Breast epithelium (tissue), 4 donors: ENCODE measurements at regions not wholly inside any gene's neighbourhood (a gene's known extent, or its start where the extent isn't known, plus 50 kb on each side); places are given as distances from the start of the nearest gene placed in this dataset.

Experiments
- DNase-seq, 2 donors: peaks; one replicate each; pipeline ENCODE4 v3.0.0-alpha.2; 2019; ENCODE audit warnings: low spot score in 2 of 2
- H3K27ac ChIP-seq, 2 donors: fragments of 200-600 bp; sonication (generic) in 1 of 2; one replicate each; pipeline ENCODE4 v1.5.1; 2016 to 2019; ENCODE audit warnings: mild to moderate bottlenecking in 1 of 2
- H3K27me3 ChIP-seq, 2 donors: fragments of 200-600 bp; sonication (generic) in 1 of 2; one replicate each; pipeline versions ENCODE4 v1.5.1 to v1.6.0; 2017 to 2019; ENCODE audit warnings: control low read depth in 1 of 2, mild to moderate bottlenecking in 1 of 2
- H3K36me3 ChIP-seq: fragments of 200-600 bp; one replicate; pipeline ENCODE4 v1.5.1; 2019
- H3K4me1 ChIP-seq, 2 donors: fragments of 200-600 bp; sonication (generic); one replicate each; pipeline ENCODE4 v1.5.1; 2016 to 2019; ENCODE audit warnings: control low read depth in 1 of 2
- H3K4me3 ChIP-seq, 3 donors: fragments of 200-600 bp; sonication (generic); 1 replicate in 2 of 3; 2 replicates in 1 of 3; pipeline ENCODE4 v1.5.1; 2016 to 2019; ENCODE audit warnings: mild to moderate bottlenecking in 3 of 3, moderate library complexity in 2 of 3
- H3K9me3 ChIP-seq, 2 donors: fragments of 200-600 bp; sonication (generic) in 1 of 2; one replicate each; pipeline ENCODE4 v1.5.1; 2016 to 2019; ENCODE audit warnings: control low read depth in 1 of 2
- POLR2A ChIP-seq: fragments of 450-650 bp; IDR thresholded peaks from one replicate; pipeline ENCODE4 v1.6.1; 2016; ENCODE audit warnings: antibody characterized with exemption, mild to moderate bottlenecking, moderate library complexity
- POLR2AphosphoS5 ChIP-seq, 3 donors: sonication (generic); formaldehyde crosslinking; IDR thresholded peaks; one replicate each; pipeline ENCODE4 v1.6.1; 2017; ENCODE audit warnings: antibody characterized with exemption in 3 of 3
- intact Hi-C: fragments of 100-400 bp; cut with DNase I; formaldehyde crosslinking; loops from one replicate; pipeline ENCODE4 v1.15.1; 2023; ENCODE audit warnings: low total_unique reads
- TF ChIP-seq, protein P1 (sequence below), 3 donors: fragments of 450-650 bp; IDR thresholded peaks; one replicate each; pipeline ENCODE4 v1.5.1; 2016 to 2017; ENCODE audit warnings: antibody characterized with exemption in 3 of 3, mild to moderate bottlenecking in 3 of 3, moderate library complexity in 3 of 3

DNA sequence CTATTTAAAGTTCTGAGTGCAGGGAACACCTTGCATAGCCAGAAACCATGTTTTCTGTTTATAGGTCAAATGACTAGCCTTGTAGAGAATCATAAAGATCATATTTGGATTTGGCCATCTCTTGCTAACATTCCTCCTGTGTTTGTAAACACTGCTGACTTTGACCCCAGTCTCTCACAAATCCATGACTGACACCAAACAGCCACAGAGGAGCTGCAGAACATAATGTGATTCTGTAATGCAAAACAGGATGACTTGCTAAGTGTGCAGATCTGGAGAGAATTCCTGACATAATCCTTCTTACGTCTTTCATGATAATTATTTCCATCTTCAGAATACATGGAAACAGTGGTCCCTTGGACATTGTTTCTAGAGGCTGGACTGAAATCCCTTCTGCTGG lies 211.8 kb downstream of the BMP4 start:
- no peak for TF ChIP-seq POLR2A
- TF ChIP-seq, protein P1, sequence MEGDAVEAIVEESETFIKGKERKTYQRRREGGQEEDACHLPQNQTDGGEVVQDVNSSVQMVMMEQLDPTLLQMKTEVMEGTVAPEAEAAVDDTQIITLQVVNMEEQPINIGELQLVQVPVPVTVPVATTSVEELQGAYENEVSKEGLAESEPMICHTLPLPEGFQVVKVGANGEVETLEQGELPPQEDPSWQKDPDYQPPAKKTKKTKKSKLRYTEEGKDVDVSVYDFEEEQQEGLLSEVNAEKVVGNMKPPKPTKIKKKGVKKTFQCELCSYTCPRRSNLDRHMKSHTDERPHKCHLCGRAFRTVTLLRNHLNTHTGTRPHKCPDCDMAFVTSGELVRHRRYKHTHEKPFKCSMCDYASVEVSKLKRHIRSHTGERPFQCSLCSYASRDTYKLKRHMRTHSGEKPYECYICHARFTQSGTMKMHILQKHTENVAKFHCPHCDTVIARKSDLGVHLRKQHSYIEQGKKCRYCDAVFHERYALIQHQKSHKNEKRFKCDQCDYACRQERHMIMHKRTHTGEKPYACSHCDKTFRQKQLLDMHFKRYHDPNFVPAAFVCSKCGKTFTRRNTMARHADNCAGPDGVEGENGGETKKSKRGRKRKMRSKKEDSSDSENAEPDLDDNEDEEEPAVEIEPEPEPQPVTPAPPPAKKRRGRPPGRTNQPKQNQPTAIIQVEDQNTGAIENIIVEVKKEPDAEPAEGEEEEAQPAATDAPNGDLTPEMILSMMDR (IDR thresholded peaks at IDR 0.05) = no peak
- no peak for TF ChIP-seq POLR2AphosphoS5 (IDR thresholded peaks at IDR 0.05)
- H3K36me3 ChIP-seq = no peaks in the 10 kb centered on the region

DNA sequence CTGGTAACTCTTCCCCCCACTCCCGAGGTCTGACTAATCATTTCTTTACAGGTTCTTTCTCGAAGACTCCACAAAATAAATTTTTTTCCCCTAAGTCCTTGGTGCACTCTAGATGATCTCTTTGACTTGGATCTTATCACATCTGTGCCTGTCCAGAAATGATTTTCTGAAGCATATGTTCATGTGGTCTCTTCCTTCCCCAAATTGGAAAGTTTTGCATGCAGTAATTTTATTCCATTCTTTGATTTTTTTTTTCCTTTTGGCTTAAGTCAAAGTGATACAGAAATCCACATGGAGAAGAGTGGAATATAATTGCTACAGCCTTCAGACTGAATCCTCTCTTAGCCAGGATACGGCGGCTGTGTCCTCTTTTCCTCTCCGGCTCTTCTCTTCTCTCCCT lies 213.3 kb downstream of the BMP4 start:
- intact Hi-C loops = no loop called here
- Histone ChIP-seq H3K27ac (no peak overlapping the region), H3K27me3 (no peaks in the 10 kb centered on the region), H3K36me3 (no peaks in the 10 kb centered on the region), H3K4me3 (no peak overlapping the region), H3K4me1 (no peaks in the 10 kb centered on the region), H3K9me3 (no peaks in the 10 kb centered on the region)
- no peak for DNase-seq
- no peak for TF ChIP-seq POLR2A

More for the DNA sequence above, 211.8 kb downstream of the BMP4 start:
- Histone ChIP-seq H3K27me3 (no peaks in the 10 kb centered on the region), H3K9me3 (no peaks in the 10 kb centered on the region), H3K4me1 (no peaks in the 10 kb centered on the region), H3K4me3 (no peak overlapping the region), H3K27ac (no peak overlapping the region)
- DNase-seq = no peak
- intact Hi-C loops = no loop called here

DNA sequence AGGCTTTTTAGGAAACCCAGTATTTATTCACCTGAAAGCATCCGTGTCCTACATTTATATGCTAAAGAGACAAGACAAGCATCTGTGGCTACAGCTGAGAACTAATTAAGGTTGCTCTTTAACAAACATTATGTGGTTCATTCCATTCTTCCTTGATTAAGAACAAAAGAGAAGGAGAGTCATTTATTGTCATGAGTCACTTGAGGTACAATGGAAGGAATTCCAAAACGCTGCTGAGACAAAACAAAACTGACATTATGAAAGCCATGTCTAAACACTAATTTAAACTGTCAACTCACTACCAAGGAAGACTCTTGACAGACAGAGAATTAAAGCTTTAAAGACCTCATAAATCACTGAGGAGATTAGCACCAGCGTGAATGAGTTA lies 214.4 kb downstream of the BMP4 start:
- Histone ChIP-seq H3K9me3 (no peaks in the 10 kb centered on the region), H3K4me1 (no peaks in the 10 kb centered on the region), H3K36me3 (no peaks in the 10 kb centered on the region), H3K27me3 (no peaks in the 10 kb centered on the region), H3K27ac (no peak overlapping the region), H3K4me3 (no peak overlapping the region)
- intact Hi-C loops = no loop called here
- no peak for TF ChIP-seq POLR2A
- TF ChIP-seq POLR2AphosphoS5 (IDR thresholded peaks at IDR 0.05) = no peak
- TF ChIP-seq, protein P1 (IDR thresholded peaks at IDR 0.05) = no peak
- no peak for DNase-seq

DNA sequence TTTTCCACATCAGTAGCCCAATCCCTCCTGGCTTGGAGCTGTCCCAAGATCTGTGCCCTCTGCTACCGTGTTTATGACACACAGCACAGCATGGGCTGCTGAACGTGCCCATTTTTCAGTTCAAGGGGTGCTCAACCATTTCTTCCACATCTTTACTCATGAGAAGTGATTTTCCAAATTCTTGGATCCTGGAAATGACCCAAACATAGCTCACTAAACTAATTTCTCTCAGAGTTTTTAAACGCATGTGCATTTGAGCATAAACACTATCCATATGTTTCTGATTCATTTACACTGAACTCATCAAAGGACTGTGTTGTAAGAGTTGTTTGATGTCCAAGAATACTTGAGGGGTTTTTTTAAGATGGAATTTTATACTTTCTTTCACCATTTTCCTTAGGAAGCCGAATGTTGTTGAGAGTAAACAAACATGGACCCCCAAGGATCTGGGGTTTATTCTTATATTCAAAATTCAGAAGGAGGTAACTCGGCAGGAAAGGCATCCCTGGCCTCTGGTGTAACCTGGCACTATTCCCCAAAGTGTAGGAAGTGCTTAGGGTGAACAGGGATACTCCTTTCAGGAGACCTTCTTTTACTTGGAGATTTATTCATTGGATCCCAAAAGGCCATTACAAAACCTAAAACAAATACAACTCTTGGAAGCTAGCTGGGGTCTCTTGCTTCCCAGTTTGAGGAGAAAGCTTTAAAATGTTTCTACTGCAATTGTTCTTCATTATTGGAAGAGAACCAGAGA lies 215.0 kb downstream of the BMP4 start:
- no peak overlapping the region for H3K4me3 ChIP-seq
- H3K27ac ChIP-seq = no peak overlapping the region
- H3K36me3 ChIP-seq = no peaks in the 10 kb centered on the region
- intact Hi-C loops = no loop called here
- no peak for TF ChIP-seq POLR2AphosphoS5 (IDR thresholded peaks at IDR 0.05)
- TF ChIP-seq, protein P1 (IDR thresholded peaks at IDR 0.05) = no peak
- no peak for TF ChIP-seq POLR2A
- DNase-seq = no peak
- no peaks in the 10 kb centered on the region for H3K27me3 ChIP-seq
- no peaks in the 10 kb centered on the region for H3K4me1 ChIP-seq
- H3K9me3 ChIP-seq = no peaks in the 10 kb centered on the region

DNA sequence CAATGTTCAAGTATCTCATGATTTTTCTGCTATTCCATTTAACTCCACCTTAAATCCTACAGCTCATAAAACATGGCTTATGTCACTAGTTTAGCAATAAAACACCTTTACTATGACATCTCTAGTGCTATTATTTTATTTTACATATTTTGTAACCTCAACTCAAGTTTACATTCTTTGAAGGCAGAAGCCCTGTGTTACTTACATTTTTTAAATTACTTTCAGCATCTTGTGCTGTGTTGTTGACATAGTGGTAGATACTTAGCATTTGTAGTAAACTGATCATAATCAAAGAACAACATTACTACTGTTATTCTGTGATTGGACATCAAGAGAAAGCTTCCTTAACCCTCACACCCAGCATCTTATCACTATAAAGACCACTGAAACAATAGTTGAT lies 216.1 kb downstream of the BMP4 start:
- intact Hi-C loops = no loop called here
- no peak for DNase-seq
- TF ChIP-seq POLR2A (no peak), POLR2AphosphoS5 (IDR thresholded peaks at IDR 0.05) (no peak)
- TF ChIP-seq, protein P1 (IDR thresholded peaks at IDR 0.05) = no peak

DNA sequence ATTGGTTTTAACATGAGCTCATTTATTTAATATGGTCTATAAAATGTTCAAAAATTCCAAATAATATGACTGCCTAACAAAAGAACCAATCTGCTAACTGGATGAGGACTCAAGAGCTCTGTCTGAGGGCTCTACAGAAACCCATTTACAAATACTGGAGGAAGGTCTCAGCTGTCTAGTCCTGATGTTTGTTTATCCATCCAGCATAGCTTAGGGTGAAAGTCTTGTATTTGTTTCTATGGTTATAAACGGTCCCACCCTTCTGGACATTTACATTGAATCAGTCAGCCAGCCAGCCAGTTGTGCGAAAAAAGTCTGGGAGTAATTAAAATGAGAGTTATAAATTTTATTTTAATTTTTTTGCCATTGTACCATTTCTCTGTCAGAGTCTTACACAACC lies 220.7 kb downstream of the BMP4 start:
- Histone ChIP-seq H3K4me3 (no peak overlapping the region), H3K27me3 (no peaks in the 10 kb centered on the region), H3K9me3 (no peaks in the 10 kb centered on the region), H3K4me1 (no peaks in the 10 kb centered on the region), H3K36me3 (no peaks in the 10 kb centered on the region), H3K27ac (no peak overlapping the region)
- TF ChIP-seq POLR2AphosphoS5 (IDR thresholded peaks at IDR 0.05) (no peak), POLR2A (no peak)
- TF ChIP-seq, protein P1 (IDR thresholded peaks at IDR 0.05) = no peak
- intact Hi-C loops = no loop called here
- no peak for DNase-seq

More for the DNA sequence above, 216.1 kb downstream of the BMP4 start:
- Histone ChIP-seq H3K27ac (no peak overlapping the region), H3K27me3 (no peaks in the 10 kb centered on the region), H3K4me1 (no peaks in the 10 kb centered on the region), H3K4me3 (no peak overlapping the region), H3K9me3 (no peaks in the 10 kb centered on the region), H3K36me3 (no peaks in the 10 kb centered on the region)
